Esophagus (tissue), 2 donors: ENCODE measurements at regions not wholly inside any gene's neighbourhood (a gene's known extent, or its start where the extent isn't known, plus 50 kb on each side); places are given as distances from the start of the nearest gene placed in this dataset.

Source experiments
- H3K27ac ChIP-seq, 2 donors: one replicate each; pipeline ENCODE4 v1.5.1; 2013; ENCODE audit warnings: low read depth in 2 of 2, mild to moderate bottlenecking in 2 of 2, inconsistent platforms in 1 of 2, low read length in 1 of 2, moderate library complexity in 1 of 2
- H3K27me3 ChIP-seq, 2 donors: one replicate each; pipeline ENCODE4 v1.6.1; 2013; ENCODE audit warnings: low read length in 2 of 2, control low read depth in 1 of 2, mild to moderate bottlenecking in 1 of 2; ENCODE audit not compliant: insufficient read depth in 2 of 2, control insufficient read depth in 1 of 2
- H3K36me3 ChIP-seq, 2 donors: one replicate each; pipeline ENCODE4 v1.6.1; 2013; ENCODE audit warnings: low read length in 1 of 2; ENCODE audit not compliant: control insufficient read depth in 2 of 2, insufficient read depth in 2 of 2
- H3K4me1 ChIP-seq, 2 donors: one replicate each; pipeline ENCODE4 v1.6.1; 2013; ENCODE audit warnings: low read length in 1 of 2; ENCODE audit not compliant: control insufficient read depth in 2 of 2, insufficient read depth in 2 of 2
- H3K4me3 ChIP-seq, 2 donors: one replicate each; pipeline ENCODE4 v1.5.1; 2013; ENCODE audit warnings: low read length in 2 of 2, mild to moderate bottlenecking in 2 of 2, low read depth in 1 of 2, moderate library complexity in 1 of 2
- H3K9me3 ChIP-seq, 2 donors: one replicate each; pipeline ENCODE4 v1.6.1; 2013; ENCODE audit warnings: mild to moderate bottlenecking in 2 of 2, low read depth in 1 of 2, low read length in 1 of 2, moderate library complexity in 1 of 2; ENCODE audit not compliant: control insufficient read depth in 2 of 2, insufficient read depth in 1 of 2
- WGBS, 2 donors: extraction: QIAGEN DNeasy Blood & Tissue Kit; methylation state at CpG; one replicate each; pipeline ENCODE4 v1.1.7; 2013; 5-methylcytosine and 5-hydroxymethylcytosine counted together
- donor health status: healthy with polysubstance abuse.
- donor health status: Bipolar disorder and iron deficiency.

- H3K4me1 ChIP-seq = peaks cover 0 to 9% of the 10 kb centered on the region in 2 donors
- WGBS, 2 donors = 54 to 55% methylated on average over 2 of the region's 2 CpGs
Measured at GRCh38 chr11:79663017-79663416, 222.2 kb upstream of the TENM4 start.

GRCh38 chr11:79661373-79661772 is 220.5 kb upstream of the TENM4 start:
- H3K27me3 ChIP-seq = no peaks in the 10 kb centered on the region
- no peaks in the 10 kb centered on the region for H3K36me3 ChIP-seq
- no peaks in the 10 kb centered on the region for H3K4me1 ChIP-seq
- H3K9me3 ChIP-seq = no peaks in the 10 kb centered on the region
- no peak overlapping the region for H3K4me3 ChIP-seq
- H3K27ac ChIP-seq = peak overlapping the region in 1 of 2 donors; percentile 19
- WGBS, 2 donors = 55 to 58% methylated on average over 2 of the region's 2 CpGs

More at GRCh38 chr11:79663017-79663416, 222.2 kb upstream of the TENM4 start:
- no peak overlapping the region for H3K4me3 ChIP-seq
- H3K36me3 ChIP-seq = no peaks in the 10 kb centered on the region
- no peak overlapping the region for H3K27ac ChIP-seq
- no peaks in the 10 kb centered on the region for H3K27me3 ChIP-seq
- no peaks in the 10 kb centered on the region for H3K9me3 ChIP-seq

GRCh38 chr11:79648766-79649520 is 208.1 kb upstream of the TENM4 start:
- H3K27ac ChIP-seq = no peak overlapping the region

DNA sequence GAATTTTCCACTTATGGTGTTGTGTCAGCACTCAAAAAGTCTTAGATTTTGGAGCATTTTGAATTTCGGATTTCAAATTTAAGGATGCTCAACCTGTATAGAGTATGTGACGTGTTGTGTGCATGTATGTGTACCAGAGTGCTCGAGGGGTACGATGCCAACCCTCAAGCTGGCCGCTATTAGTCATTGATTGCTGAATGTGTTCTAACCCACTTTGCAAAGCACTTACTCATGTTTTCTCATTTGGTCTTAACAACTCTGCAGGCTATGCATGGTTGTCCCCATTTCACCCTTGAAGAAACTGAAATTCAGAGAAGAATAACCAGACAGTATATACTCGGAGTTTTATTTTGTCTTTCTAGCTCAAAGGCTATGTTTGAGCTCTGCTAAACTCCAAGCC is 196.4 kb upstream of the TENM4 start:
- 88 to 90% methylated on average over 6 of the region's 6 CpGs for WGBS, 2 donors
- H3K4me3 ChIP-seq = no peak overlapping the region
- no peaks in the 10 kb centered on the region for H3K9me3 ChIP-seq

More at GRCh38 chr11:79648766-79649520, 208.1 kb upstream of the TENM4 start:
- H3K36me3 ChIP-seq = no peaks in the 10 kb centered on the region
- WGBS, 2 donors = 71 to 83% methylated on average over 5 of the region's 5 CpGs
- no peaks in the 10 kb centered on the region for H3K4me1 ChIP-seq
- no peaks in the 10 kb centered on the region for H3K9me3 ChIP-seq
- H3K27me3 ChIP-seq = peaks cover 0 to 3% of the 10 kb centered on the region in 2 donors
- no peak overlapping the region for H3K4me3 ChIP-seq

GRCh38 chr11:79634905-79635304 is 194.1 kb upstream of the TENM4 start:
- H3K27ac ChIP-seq = no peak overlapping the region
- no peaks in the 10 kb centered on the region for H3K4me1 ChIP-seq
- no peaks in the 10 kb centered on the region for H3K9me3 ChIP-seq
- no peak overlapping the region for H3K4me3 ChIP-seq
- H3K27me3 ChIP-seq = no peaks in the 10 kb centered on the region
- WGBS, 2 donors = 93 to 95% methylated on average over 3 of the region's 3 CpGs
- H3K36me3 ChIP-seq = no peaks in the 10 kb centered on the region

More for the DNA sequence above, 196.4 kb upstream of the TENM4 start:
- H3K27me3 ChIP-seq = no peaks in the 10 kb centered on the region
- H3K36me3 ChIP-seq = no peaks in the 10 kb centered on the region
- H3K27ac ChIP-seq = no peak overlapping the region
- no peaks in the 10 kb centered on the region for H3K4me1 ChIP-seq

DNA sequence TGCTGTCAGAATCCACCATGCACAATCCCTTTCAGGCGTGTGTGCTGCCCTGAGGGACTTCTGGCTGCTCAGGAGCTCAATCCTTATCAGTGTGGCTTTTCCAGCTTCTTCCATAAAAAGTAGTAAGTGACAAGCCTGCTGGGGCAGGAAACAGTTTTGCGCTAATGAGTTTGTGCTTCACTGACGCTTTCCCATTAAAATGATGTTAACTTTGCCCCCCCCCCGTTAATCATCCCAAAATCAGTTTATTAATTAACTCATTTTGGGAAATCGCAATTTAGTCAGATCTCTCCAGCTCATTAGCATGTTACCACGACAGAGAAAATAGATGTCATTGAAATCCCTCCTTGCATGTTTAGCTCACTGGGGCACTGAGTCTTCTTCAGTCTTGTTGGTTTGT is 186.5 kb upstream of the TENM4 start:
- Histone ChIP-seq H3K27me3 (no peaks in the 10 kb centered on the region), H3K9me3 (no peaks in the 10 kb centered on the region), H3K27ac (no peak overlapping the region), H3K4me3 (no peak overlapping the region), H3K4me1 (peaks cover 0 to 2% of the 10 kb centered on the region in 2 donors), H3K36me3 (no peaks in the 10 kb centered on the region)
- 69 to 77% methylated on average over 6 of the region's 6 CpGs for WGBS, 2 donors

- peak overlapping the region; percentile 58 to 65 for H3K27ac ChIP-seq
- peaks cover 0 to 2% of the 10 kb centered on the region in 2 donors for H3K4me1 ChIP-seq
Measured at GRCh38 chr11:79626135-79627075, 185.6 kb upstream of the TENM4 start.

GRCh38 chr11:79623375-79623774 is 182.5 kb upstream of the TENM4 start:
- no peak overlapping the region for H3K27ac ChIP-seq
- H3K4me3 ChIP-seq = no peak overlapping the region
- no peaks in the 10 kb centered on the region for H3K36me3 ChIP-seq
- WGBS, 2 donors = 73 to 76% methylated on average over 2 of the region's 2 CpGs
- no peaks in the 10 kb centered on the region for H3K9me3 ChIP-seq
- H3K4me1 ChIP-seq = peaks cover 0 to 2% of the 10 kb centered on the region in 2 donors
- no peaks in the 10 kb centered on the region for H3K27me3 ChIP-seq

More at GRCh38 chr11:79626135-79627075, 185.6 kb upstream of the TENM4 start:
- Histone ChIP-seq H3K9me3 (no peaks in the 10 kb centered on the region), H3K36me3 (no peaks in the 10 kb centered on the region), H3K4me3 (no peak overlapping the region), H3K27me3 (no peaks in the 10 kb centered on the region)
- 57 to 60% methylated on average over 4 of the region's 4 CpGs for WGBS, 2 donors

DNA sequence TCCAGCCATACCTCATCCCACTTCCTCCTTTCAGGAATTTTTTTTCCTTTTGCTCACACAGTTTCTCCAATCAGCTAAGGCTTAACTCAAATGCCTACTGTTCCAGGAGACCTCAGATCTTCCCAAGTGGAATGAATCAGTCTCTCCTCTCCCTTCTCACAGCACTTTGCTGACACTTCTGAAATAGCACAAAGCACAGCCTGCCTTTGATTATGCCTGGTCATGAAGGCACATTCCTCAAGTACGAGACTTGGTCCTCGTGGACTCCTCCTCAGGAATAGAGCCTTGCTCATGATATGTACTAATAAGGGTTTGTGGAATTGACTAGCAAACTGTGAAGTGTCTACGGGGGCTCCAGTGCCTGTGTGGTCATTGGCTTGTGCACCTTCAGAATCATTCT is 176.7 kb upstream of the TENM4 start:
- Histone ChIP-seq H3K27me3 (no peaks in the 10 kb centered on the region), H3K36me3 (no peaks in the 10 kb centered on the region), H3K9me3 (no peaks in the 10 kb centered on the region), H3K4me1 (peaks cover 0 to 5% of the 10 kb centered on the region in 2 donors), H3K4me3 (no peak overlapping the region), H3K27ac (peak overlapping the region in 1 of 2 donors; percentile 47)
- WGBS, 2 donors = 50 to 64% methylated on average over 3 of the region's 3 CpGs
